ENCODE measurements at regions not wholly inside any gene's neighbourhood (a gene's known extent, or its start where the extent isn't known, plus 50 kb on each side); places are given as distances from the start of the nearest gene placed in this dataset.

DNA sequence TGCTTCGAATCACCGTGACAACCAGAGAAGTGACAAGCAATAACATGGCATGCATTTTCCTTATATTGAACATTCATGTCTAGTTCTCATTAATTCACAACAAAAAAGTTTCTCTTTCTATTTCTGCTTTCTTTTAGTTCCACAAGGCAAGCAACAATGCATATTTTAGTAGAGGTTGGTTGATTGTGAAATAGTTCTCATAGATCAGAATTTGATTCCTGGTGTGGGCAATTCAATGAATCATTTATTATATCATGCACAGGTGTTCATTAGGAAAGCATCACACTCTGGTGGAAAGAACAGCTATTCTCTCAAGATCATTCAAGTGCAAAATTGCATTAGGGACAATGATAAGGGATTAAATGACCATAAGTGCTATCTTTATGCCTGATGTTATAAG, 980.9 kb downstream of the BRINP3 start:
- DNase-seq: no peak

DNA sequence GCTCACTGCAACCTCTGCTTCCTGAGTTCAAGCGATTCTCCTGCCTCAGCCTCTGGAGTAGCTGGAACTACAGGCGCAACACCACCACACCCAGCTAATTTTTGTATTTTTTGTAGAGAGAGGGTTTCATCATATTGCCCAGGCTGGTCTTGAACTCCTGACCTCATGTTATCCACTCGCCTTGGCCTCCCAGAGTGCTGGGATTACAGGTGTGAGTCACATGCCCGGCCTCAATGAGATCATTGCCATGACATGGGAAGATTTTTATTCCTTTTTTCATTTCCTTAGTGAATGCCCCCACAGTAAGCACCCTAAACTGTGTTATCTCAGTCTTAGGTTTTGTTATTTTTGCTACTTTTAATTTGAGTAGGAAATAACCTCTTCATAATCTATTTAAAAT, 977.9 kb downstream of the BRINP3 start:
- DNase-seq: no peak

GRCh38 chr1:189500778-189501177, 976.9 kb downstream of the BRINP3 start:
- no peak for DNase-seq

- no peak for DNase-seq
Observed at GRCh38 chr1:189510827-189511226, 966.8 kb downstream of the BRINP3 start.

- no peak for DNase-seq
Observed at GRCh38 chr1:189513091-189513490, 964.6 kb downstream of the BRINP3 start.

DNA sequence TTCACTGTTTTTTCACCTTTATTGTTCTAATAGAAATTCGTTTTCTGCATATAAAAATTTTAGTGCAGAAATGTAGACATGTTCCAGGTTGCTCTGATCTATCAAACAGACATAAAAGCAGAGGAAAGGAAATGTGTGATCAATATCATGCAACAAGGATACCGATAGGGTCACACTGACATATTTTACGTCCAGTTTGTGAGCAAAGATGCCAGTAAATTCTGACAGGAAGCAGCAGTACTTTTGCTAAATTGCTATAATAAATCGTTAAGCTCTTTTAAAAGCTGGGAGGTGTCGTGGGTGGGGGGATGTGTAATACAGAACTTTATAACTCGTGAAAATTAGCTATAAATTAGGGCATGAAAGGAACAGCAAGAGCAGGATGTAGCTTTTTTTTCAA, 955.2 kb downstream of the BRINP3 start:
- no peak for DNase-seq

- no peak for DNase-seq
Observed at GRCh38 chr1:189524501-189524900, 953.2 kb downstream of the BRINP3 start.

- no peak for DNase-seq
Observed at GRCh38 chr1:189530162-189530561, 947.5 kb downstream of the BRINP3 start.

- no peak for DNase-seq
Observed at GRCh38 chr1:189538271-189538670, 939.4 kb downstream of the BRINP3 start.

DNA sequence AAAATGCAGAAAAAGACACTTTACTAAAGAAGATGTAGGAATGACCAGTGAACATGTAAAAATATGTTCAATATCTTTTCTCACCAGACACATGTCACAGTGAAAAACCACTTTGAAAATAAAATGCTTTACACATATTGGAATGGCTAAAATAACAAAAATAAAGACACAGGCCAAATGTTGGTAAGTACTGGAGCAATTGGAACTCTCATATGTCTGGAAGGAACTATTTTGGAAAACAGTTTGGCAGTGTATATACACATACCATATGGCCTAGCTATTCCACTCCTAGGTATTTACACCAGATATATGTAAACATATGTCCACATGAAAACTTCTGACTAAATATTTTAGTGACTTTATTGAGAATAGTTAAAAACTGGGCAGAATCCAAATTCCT, 927.2 kb downstream of the BRINP3 start:
- no peak for DNase-seq

GRCh38 chr1:189563784-189564183, 913.9 kb downstream of the BRINP3 start:
- no peak for DNase-seq

GRCh38 chr1:189567890-189568289, 909.8 kb downstream of the BRINP3 start:
- DNase-seq: no peak

DNA sequence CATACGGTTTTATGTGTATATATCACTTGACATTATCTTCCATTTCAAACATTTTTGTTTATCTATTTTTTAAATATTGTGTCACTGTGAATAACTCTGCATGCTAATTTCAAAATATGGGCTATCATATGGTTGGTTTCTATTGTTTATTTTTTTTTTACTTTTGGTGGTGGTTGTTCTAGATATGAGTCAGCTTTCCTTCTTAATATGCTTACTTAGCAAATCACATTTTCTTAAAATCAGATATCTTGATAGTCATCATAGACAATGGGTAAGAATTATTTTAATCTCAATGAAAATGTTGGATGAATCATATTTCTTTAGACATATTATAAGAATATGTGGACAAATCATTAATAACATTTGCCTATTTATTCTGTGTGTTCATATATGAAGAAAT, 881.5 kb downstream of the BRINP3 start:
- DNase-seq: no peak

DNA sequence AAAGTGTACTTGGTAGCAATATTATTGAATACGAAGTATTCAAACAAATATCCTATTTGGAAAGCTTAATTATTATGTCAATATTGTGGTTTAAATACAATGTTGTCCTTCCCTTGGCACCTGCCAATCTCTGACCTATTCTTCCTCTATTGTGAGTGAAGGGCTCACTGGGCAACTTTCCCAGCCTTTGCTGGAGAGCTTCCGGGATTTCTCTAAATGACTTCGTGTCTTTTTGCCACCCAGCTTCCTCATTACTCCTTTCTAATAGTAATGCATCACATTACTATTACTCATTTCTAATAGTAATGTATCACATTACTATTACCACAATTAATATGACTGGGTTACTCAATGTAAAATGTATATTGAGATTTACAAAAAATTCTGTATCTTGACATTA, 880.6 kb downstream of the BRINP3 start:
- DNase-seq: no peak

GRCh38 chr1:189605226-189605625, 872.4 kb downstream of the BRINP3 start:
- DNase-seq: no peak

- no peak for DNase-seq
Observed at GRCh38 chr1:189606047-189606446, 871.6 kb downstream of the BRINP3 start.

- no peak for DNase-seq
Observed at GRCh38 chr1:189606795-189607476, 870.7 kb downstream of the BRINP3 start.

DNA sequence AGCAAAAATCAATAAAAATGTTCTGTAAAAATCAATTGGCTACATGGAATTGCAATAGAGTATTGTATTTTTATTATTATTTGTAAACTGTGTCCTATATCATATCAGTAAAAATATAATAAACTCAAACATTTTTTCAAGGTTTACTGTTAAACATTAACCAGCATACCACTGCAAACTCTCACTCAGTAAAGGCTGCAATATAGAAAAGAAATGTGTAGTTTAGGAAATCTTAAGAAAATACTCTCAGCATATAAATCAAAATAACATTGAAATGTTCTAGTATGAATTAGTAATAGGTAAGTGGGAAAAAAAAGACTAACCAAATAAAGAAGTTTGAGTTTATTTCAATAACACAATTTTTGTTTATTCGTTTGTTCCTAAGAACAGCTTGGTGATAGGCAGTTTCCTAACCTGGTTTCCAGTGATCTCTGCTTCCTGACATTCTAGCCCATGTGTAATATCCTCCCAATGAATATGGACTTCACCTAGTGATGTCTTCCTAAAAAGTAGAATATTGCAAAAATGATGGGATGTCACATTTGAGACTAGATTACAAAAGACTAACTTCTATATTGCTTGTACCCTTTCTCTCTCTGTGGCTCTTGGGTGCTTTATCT, 870.1 kb downstream of the BRINP3 start:
- no peak for DNase-seq

- no peak for DNase-seq
Observed at GRCh38 chr1:189609167-189609566, 868.5 kb downstream of the BRINP3 start.

- no peak for DNase-seq
Observed at GRCh38 chr1:189616893-189617292, 860.8 kb downstream of the BRINP3 start.

DNA sequence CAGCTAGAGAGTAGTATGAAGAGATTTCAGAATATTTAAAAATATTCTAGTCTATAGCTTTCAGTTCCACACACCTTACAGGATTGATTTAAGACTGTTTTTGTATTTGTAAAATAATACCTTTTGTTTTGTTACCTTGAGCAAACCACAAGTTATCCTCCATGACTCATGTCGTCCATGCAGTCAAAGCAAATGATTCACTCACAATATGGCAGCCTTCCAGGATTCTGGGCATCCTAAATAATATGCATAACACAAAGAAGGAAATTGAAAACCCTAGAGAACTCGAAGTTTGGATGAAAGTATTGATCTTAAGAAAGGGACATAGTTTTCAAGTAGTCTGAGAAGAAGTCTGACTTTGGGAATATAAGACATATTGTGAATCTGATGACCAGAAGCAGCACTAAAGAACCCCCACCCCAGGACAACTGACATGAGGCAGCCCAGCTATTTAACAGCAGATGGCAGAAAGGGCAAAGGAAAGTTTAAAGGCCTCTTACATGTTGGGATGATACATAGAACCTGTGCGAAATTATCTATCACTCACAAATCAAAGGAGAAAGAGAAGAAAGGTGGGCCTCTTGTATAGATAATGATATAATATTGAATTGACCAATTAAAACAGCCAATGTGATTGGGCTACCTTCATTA, 857.9 kb downstream of the BRINP3 start:
- no peak for DNase-seq

- no peak for DNase-seq
Observed at GRCh38 chr1:189620471-189620870, 857.2 kb downstream of the BRINP3 start.

DNA sequence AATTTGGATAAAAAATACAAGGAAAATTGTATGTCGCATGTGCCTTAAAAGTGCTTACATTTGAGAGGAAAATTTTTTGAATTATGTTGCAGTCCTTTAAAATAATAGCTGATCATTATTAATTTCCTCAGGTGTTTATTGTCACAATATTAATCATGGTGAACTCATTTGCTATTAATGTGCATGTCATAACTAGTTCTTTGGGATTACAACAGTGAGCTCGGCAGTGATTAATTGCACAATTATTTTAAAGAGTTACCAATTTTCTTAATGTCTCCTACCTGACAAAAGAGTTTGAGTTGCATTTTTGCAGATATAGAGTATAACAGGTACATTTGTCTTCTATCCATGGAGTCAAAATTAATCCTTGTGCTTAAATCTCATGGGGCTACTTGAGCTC, 854.3 kb downstream of the BRINP3 start:
- no peak for DNase-seq

GRCh38 chr1:189627427-189627826, 850.2 kb downstream of the BRINP3 start:
- no peak for DNase-seq

DNA sequence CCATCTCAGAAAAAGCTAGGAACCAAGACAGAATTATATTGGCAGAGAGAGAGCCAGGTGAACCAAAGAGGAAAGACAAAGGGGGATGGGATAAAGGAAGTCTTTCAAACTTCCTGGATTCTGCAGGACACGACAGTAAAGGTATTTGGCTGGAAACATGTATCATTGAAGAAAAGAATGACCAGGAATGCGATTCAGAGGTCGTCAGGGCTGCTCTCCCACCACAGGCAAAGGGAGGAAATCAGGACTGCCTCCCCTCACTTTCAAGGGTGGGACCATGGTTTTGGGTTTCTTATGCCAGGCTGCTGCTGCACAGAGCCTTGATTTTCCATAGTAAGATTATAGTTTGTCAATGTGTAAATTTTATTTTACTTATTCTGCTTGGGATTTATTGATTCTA, 848.8 kb downstream of the BRINP3 start:
- peak; percentile 49 for DNase-seq

Measured in islet precursor cell (in vitro differentiated cells).